Liver (tissue), 8 donors: ENCODE measurements at regions not wholly inside any gene's neighbourhood (a gene's known extent, or its start where the extent isn't known, plus 50 kb on each side); places are given as distances from the start of the nearest gene placed in this dataset.

Experiments
- DNase-seq: peaks from one replicate; pipeline ENCODE4 v3.0.0-alpha.2; 2017; ENCODE audit warnings: low spot score
- H3K27ac ChIP-seq, 2 donors: one replicate each; pipeline ENCODE4 v1.7.0; 2013; ENCODE audit warnings: inconsistent platforms in 2 of 2, low read length in 2 of 2, control low read depth in 1 of 2, low read depth in 1 of 2, mild to moderate bottlenecking in 1 of 2
- H3K27me3 ChIP-seq, 4 donors: one replicate each; pipeline versions ENCODE4 v1.6.1 to v1.7.0; 2013; ENCODE audit warnings: low read length in 3 of 4, inconsistent platforms in 1 of 4, mild to moderate bottlenecking in 1 of 4, moderate library complexity in 1 of 4; ENCODE audit not compliant: control insufficient read depth in 4 of 4, insufficient read depth in 4 of 4
- H3K36me3 ChIP-seq, 4 donors: one replicate each; pipeline versions ENCODE4 v1.6.1 to v1.7.0; 2013; ENCODE audit warnings: low read length in 3 of 4, mild to moderate bottlenecking in 3 of 4, low read depth in 1 of 4, moderate library complexity in 1 of 4; ENCODE audit not compliant: control insufficient read depth in 4 of 4, insufficient read depth in 3 of 4
- H3K4me1 ChIP-seq, 4 donors: one replicate each; pipeline versions ENCODE4 v1.6.1 to v1.7.0; 2013; ENCODE audit warnings: low read length in 3 of 4, mild to moderate bottlenecking in 3 of 4, moderate library complexity in 1 of 4; ENCODE audit not compliant: control insufficient read depth in 4 of 4, insufficient read depth in 4 of 4
- H3K4me3 ChIP-seq, 3 donors: one replicate each; pipeline versions ENCODE4 v1.6.1 to v1.7.0; 2013; ENCODE audit warnings: low read length in 3 of 3, control low read depth in 1 of 3, low read depth in 1 of 3, mild to moderate bottlenecking in 1 of 3
- H3K9ac ChIP-seq, 2 donors: one replicate each; pipeline ENCODE4 v1.7.0; 2013; ENCODE audit warnings: low read length in 2 of 2, mild to moderate bottlenecking in 2 of 2, moderate library complexity in 2 of 2, control low read depth in 1 of 2, low read depth in 1 of 2
- H3K9me3 ChIP-seq, 4 donors: one replicate each; pipeline versions ENCODE4 v1.6.1 to v1.7.0; 2013; ENCODE audit warnings: low read length in 3 of 4; ENCODE audit not compliant: control insufficient read depth in 4 of 4
- ATF3 ChIP-seq: IDR thresholded peaks from 2 replicates; pipeline ENCODE4 v1.6.1; 2016; ENCODE audit warnings: antibody characterized with exemption
- CTCF ChIP-seq: fragments of 150-350 bp; IDR thresholded peaks from 2 replicates; pipeline ENCODE4 v1.5.1; 2017; ENCODE audit warnings: improper control_type of control experiment, low read depth, low read length; ENCODE audit not compliant: missing input control
- EGR1 ChIP-seq, 2 donors: IDR thresholded peaks; 2 replicates each; pipeline ENCODE4 v1.6.1; 2016 to 2018; ENCODE audit warnings: antibody characterized with exemption in 2 of 2, low read depth in 2 of 2
- FOXA1 ChIP-seq: IDR thresholded peaks from 2 replicates; pipeline ENCODE4 v1.6.1; 2016; ENCODE audit warnings: antibody characterized with exemption
- FOXA2 ChIP-seq: IDR thresholded peaks from 2 replicates; pipeline ENCODE4 v1.6.1; 2016; ENCODE audit warnings: antibody characterized with exemption
- GABPA ChIP-seq, 2 donors: IDR thresholded peaks in 1 of 2; conservative IDR thresholded peaks in 1 of 2; 2 replicates each; pipeline ENCODE4 v1.6.1; 2016; ENCODE audit warnings: antibody characterized with exemption in 2 of 2, mild to moderate bottlenecking in 1 of 2, moderate library complexity in 1 of 2
- HNF4A ChIP-seq, 2 donors: conservative IDR thresholded peaks; 2 replicates each; pipeline ENCODE4 v1.6.1; 2016; ENCODE audit warnings: antibody characterized with exemption in 2 of 2, mild to moderate bottlenecking in 2 of 2
- HNF4G ChIP-seq: IDR thresholded peaks from 2 replicates; pipeline ENCODE4 v1.6.1; 2016; ENCODE audit warnings: antibody characterized with exemption
- JUND ChIP-seq, 2 donors: IDR thresholded peaks; 2 replicates each; pipeline ENCODE4 v1.6.1; 2016; ENCODE audit warnings: antibody characterized with exemption in 2 of 2
- NR2F2 ChIP-seq: IDR thresholded peaks from 2 replicates; pipeline ENCODE4 v1.6.1; 2016; ENCODE audit warnings: antibody characterized with exemption
- RAD21 ChIP-seq, 2 donors: IDR thresholded peaks; 2 replicates each; pipeline ENCODE4 v1.6.1; 2016; ENCODE audit warnings: antibody characterized with exemption in 2 of 2, mild to moderate bottlenecking in 2 of 2
- RXRA ChIP-seq, 2 donors: IDR thresholded peaks; 2 replicates each; pipeline ENCODE4 v1.6.1; 2017 to 2018; ENCODE audit warnings: antibody characterized with exemption in 2 of 2, mild to moderate bottlenecking in 1 of 2
- SP1 ChIP-seq: IDR thresholded peaks from 2 replicates; pipeline ENCODE4 v1.6.1; 2018; ENCODE audit warnings: antibody characterized with exemption, mild to moderate bottlenecking
- TAF1 ChIP-seq: conservative IDR thresholded peaks from 2 replicates; pipeline ENCODE4 v1.6.1; 2016; ENCODE audit warnings: antibody characterized with exemption, mild to moderate bottlenecking
- YY1 ChIP-seq: IDR thresholded peaks from 2 replicates; pipeline ENCODE4 v1.6.1; 2016; ENCODE audit warnings: antibody characterized with exemption, mild to moderate bottlenecking
- ZBTB33 ChIP-seq: IDR thresholded peaks from 2 replicates; pipeline ENCODE4 v1.6.1; 2016; ENCODE audit warnings: antibody characterized with exemption
- WGBS: extraction: QIAGEN DNeasy Blood & Tissue Kit; methylation state at CpG from one replicate; pipeline ENCODE4 v1.1.7; 2013; 5-methylcytosine and 5-hydroxymethylcytosine counted together
- TF ChIP-seq, protein P1 (sequence below): IDR thresholded peaks from 2 replicates; pipeline ENCODE4 v1.6.1; 2016; ENCODE audit warnings: antibody characterized with exemption
- TF ChIP-seq, protein P2 (sequence below): IDR thresholded peaks from 2 replicates; pipeline ENCODE4 v1.6.1; 2016; ENCODE audit warnings: antibody characterized with exemption, mild to moderate bottlenecking
- donor health status: healthy.
- donor health status: healthy.
- donor health status: healthy.
- donor health status: healthy.
- donor health status: healthy.

DNA sequence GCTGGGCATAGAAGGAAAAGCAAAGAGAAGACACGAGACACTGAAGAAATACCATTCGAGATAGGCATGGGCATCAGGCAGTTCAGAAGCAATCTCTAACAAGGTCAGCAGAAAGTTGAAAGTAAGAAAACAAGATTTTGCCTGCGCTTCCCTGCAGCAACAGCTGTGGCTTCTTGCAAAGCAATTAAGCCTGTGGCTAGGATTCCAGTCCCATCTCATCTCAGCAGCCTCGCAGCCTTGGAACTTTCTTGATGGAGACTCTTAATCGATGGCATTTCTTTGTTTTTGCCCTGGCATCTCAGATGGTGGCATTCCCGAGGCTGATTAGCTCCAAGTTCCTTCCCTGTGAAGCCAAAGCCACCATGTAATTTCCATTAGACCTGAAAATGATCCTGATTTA lies 64.6 kb upstream of the SPAG17 start:
- Histone ChIP-seq H3K27me3 (no peaks in the 10 kb centered on the region), H3K9ac (no peak overlapping the region), H3K27ac (no peak overlapping the region), H3K36me3 (no peaks in the 10 kb centered on the region), H3K4me3 (no peak overlapping the region), H3K4me1 (no peaks in the 10 kb centered on the region), H3K9me3 (no peaks in the 10 kb centered on the region)
- DNase-seq, result no peak
- TF ChIP-seq SP1 (no peak), JUND (IDR thresholded peaks at IDR 0.05) (no peak), HNF4A (conservative IDR thresholded peaks at IDR 0.05) (no peak), FOXA2 (no peak), RXRA (IDR thresholded peaks at IDR 0.05) (no peak), ZBTB33 (no peak), NR2F2 (no peak)
- 83% methylated on average over 6 of the region's 6 CpGs for WGBS

DNA sequence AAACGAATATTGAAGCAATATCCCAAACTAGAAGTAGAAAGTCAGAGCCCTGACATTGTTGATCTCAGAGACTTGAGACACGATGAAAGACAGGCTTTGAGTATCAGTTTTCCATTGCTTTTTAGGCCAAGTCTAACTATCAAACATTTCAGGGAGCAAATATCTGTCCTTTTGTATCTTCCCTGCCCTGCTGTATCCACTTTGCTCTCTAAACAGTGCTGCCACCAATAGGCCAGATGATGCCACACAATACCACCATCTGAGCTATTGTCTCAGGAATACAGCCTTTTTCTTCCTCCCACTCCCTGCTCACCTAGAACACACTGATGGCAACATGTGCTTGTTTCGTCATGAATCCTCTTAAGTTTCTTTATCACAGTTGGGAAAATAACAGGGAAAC lies 62.6 kb upstream of the SPAG17 start:
- Histone ChIP-seq H3K9ac (no peak overlapping the region), H3K27me3 (no peaks in the 10 kb centered on the region), H3K4me1 (no peaks in the 10 kb centered on the region), H3K4me3 (no peak overlapping the region), H3K9me3 (no peaks in the 10 kb centered on the region), H3K36me3 (no peaks in the 10 kb centered on the region), H3K27ac (no peak overlapping the region)
- no peak for DNase-seq
- WGBS, result 72% methylated on average over 3 of the region's 3 CpGs
- TF ChIP-seq RAD21 (IDR thresholded peaks at IDR 0.05), result peak; percentile 44 to 55
- no peak for TF ChIP-seq YY1

DNA sequence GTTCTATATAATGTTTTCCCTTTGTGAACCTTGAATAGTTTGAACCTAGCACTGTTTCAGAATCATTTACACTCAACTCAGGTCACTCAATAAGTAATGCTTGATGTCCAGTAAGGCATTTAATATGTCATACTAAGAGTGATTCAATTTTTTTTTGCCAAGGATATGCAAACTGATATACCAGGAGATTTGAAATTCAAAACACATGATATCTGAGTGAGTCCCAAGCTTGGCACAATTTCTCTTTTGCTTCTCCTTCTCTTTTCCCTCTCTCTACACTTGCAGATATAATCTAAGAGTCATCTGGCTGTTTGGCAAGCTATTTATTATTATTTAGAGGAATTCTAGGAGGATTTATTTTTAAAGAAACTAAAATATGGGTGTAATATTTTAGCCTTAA lies 61.6 kb upstream of the SPAG17 start:
- peaks cover 0 to 6% (median 0%) of the 10 kb centered on the region in 4 donors for H3K27me3 ChIP-seq
- no peak overlapping the region for H3K9ac ChIP-seq
- H3K4me1 ChIP-seq, result no peaks in the 10 kb centered on the region
- no peak for DNase-seq
- no peaks in the 10 kb centered on the region for H3K36me3 ChIP-seq
- H3K9me3 ChIP-seq, result no peaks in the 10 kb centered on the region
- no peak overlapping the region for H3K27ac ChIP-seq
- no peak overlapping the region for H3K4me3 ChIP-seq
- TF ChIP-seq ZBTB33 (no peak), JUND (IDR thresholded peaks at IDR 0.05) (no peak), FOXA1 (no peak), NR2F2 (no peak), HNF4A (conservative IDR thresholded peaks at IDR 0.05) (no peak), TAF1 (no peak), ATF3 (no peak), EGR1 (IDR thresholded peaks at IDR 0.05; ENCODE audit: low read depth in 2 of 2) (no peak), FOXA2 (no peak), SP1 (no peak), YY1 (no peak), HNF4G (no peak), RAD21 (IDR thresholded peaks at IDR 0.05) (no peak), CTCF (no peak), RXRA (IDR thresholded peaks at IDR 0.05) (no peak), GABPA (IDR thresholded peaks at IDR 0.05 in 1 of 2, conservative IDR thresholded peaks at IDR 0.05 in 1 of 2) (no peak)
- TF ChIP-seq, protein P1, sequence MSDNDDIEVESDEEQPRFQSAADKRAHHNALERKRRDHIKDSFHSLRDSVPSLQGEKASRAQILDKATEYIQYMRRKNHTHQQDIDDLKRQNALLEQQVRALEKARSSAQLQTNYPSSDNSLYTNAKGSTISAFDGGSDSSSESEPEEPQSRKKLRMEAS, result no peak
- TF ChIP-seq, protein P2, sequence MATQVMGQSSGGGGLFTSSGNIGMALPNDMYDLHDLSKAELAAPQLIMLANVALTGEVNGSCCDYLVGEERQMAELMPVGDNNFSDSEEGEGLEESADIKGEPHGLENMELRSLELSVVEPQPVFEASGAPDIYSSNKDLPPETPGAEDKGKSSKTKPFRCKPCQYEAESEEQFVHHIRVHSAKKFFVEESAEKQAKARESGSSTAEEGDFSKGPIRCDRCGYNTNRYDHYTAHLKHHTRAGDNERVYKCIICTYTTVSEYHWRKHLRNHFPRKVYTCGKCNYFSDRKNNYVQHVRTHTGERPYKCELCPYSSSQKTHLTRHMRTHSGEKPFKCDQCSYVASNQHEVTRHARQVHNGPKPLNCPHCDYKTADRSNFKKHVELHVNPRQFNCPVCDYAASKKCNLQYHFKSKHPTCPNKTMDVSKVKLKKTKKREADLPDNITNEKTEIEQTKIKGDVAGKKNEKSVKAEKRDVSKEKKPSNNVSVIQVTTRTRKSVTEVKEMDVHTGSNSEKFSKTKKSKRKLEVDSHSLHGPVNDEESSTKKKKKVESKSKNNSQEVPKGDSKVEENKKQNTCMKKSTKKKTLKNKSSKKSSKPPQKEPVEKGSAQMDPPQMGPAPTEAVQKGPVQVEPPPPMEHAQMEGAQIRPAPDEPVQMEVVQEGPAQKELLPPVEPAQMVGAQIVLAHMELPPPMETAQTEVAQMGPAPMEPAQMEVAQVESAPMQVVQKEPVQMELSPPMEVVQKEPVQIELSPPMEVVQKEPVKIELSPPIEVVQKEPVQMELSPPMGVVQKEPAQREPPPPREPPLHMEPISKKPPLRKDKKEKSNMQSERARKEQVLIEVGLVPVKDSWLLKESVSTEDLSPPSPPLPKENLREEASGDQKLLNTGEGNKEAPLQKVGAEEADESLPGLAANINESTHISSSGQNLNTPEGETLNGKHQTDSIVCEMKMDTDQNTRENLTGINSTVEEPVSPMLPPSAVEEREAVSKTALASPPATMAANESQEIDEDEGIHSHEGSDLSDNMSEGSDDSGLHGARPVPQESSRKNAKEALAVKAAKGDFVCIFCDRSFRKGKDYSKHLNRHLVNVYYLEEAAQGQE, result no peak
